Kidney (tissue), 13 donors: ENCODE measurements at regions not wholly inside any gene's neighbourhood (a gene's known extent, or its start where the extent isn't known, plus 50 kb on each side); places are given as distances from the start of the nearest gene placed in this dataset.

ENCODE experiments used
- DNase-seq, 5 donors: peaks; one replicate each; pipeline ENCODE4 v3.0.0-alpha.2; 2013 to 2020
- FAIRE-seq: peaks from 2 replicates; lab custom pipeline; 2012; peaks lifted over from hg19 to GRCh38; lab: Jason Lieb, UNC
- H3K27ac ChIP-seq, 2 donors: one replicate each; pipeline ENCODE4 v1.7.0; 2013; ENCODE audit warnings: low read depth in 2 of 2, low read length in 2 of 2, inconsistent platforms in 1 of 2
- H3K27me3 ChIP-seq: one replicate; pipeline ENCODE4 v1.7.1; 2013; ENCODE audit warnings: low read length, inconsistent platforms; ENCODE audit not compliant: control insufficient read depth, insufficient read depth
- H3K36me3 ChIP-seq, 3 donors: one replicate each; pipeline versions ENCODE4 v1.7.0 to v1.7.1; 2013; ENCODE audit warnings: low read length in 3 of 3, control low read depth in 1 of 3, inconsistent platforms in 1 of 3; ENCODE audit not compliant: insufficient read depth in 3 of 3, control insufficient read depth in 2 of 3
- H3K4me1 ChIP-seq, 3 donors: one replicate each; pipeline versions ENCODE4 v1.7.0 to v1.7.1; 2013; ENCODE audit warnings: low read length in 3 of 3, inconsistent platforms in 1 of 3, low read depth in 1 of 3; ENCODE audit not compliant: control insufficient read depth in 2 of 3, insufficient read depth in 2 of 3
- H3K4me3 ChIP-seq, 3 donors: one replicate each; pipeline versions ENCODE4 v1.7.0 to v1.8.1; 2013; ENCODE audit warnings: low read length in 3 of 3, control low read depth in 1 of 3, inconsistent platforms in 1 of 3
- H3K9ac ChIP-seq, 3 donors: one replicate each; pipeline versions ENCODE4 v1.7.0 to v1.7.1; 2013; ENCODE audit warnings: low read length in 3 of 3, control low read depth in 1 of 3, inconsistent platforms in 1 of 3
- H3K9me3 ChIP-seq, 3 donors: one replicate each; pipeline versions ENCODE4 v1.7.0 to v1.7.1; 2013; ENCODE audit warnings: low read length in 3 of 3, control low read depth in 1 of 3, inconsistent platforms in 1 of 3; ENCODE audit not compliant: control insufficient read depth in 2 of 3, insufficient read depth in 1 of 3
- intact Hi-C: fragments of 100-400 bp; cut with DNase I; formaldehyde crosslinking; loops from one replicate; pipeline ENCODE4 v1.11.1; 2022
- TF ChIP-seq, protein P1 (sequence below): IDR thresholded peaks from 3 replicates; pipeline ENCODE4 v1.5.1; 2012; ENCODE audit warnings: mild to moderate bottlenecking, moderate library complexity, borderline replicate concordance; ENCODE audit not compliant: insufficient read depth; ENCODE audit errors: extremely low read depth
- donor health status: control.
- donor health status: control.
- donor health status: control.
- donor health status: control.
- donor health status: control.
- donor health status: DM: yes; HTN: yes; CAD: no.
- donor health status: Normal renal cell carcinoma (clear cell type).

DNA sequence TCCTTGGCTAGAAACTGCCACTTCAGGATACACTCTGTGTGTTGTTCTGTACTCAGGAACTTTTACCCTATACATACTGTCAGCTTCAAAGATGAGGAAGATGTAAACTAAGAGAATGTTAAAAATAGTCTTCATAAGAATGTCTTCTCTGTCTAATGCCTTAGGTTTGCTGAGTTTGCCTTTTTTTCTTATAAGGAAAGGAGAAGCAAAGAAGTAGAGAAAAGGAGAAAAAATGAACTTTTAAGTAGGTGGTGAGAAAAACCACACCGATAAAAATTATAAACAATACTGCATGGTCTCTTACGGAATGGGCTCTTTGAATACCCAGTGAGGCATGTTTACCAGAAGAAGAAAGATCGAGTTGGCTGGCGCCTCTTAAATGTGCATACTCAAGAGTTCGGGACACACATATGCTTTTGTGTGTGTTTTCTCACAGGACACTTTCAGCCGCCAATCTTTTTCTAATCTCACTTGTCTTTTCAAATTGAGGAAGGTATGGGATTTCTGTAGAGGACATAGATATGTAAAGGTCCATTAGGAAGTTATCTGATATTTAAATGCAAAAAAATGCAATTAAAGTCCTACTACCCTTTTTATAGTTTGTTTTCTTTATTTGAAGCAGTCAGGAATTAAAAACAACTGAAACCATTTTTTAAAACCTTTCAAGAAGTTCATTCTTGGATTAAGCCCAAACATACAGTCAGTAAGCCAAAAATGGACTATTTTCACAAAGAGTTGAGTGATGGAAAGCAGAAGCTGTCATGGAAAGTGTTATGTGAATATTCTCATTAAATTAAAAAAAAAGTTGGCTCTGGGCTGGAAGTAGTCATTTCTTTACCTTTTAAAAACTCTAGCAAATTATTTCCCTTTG, 100.6 kb upstream of the MDFIC start:
- Histone ChIP-seq H3K9ac (no peak overlapping the region), H3K36me3 (no peaks in the 10 kb centered on the region), H3K9me3 (no peaks in the 10 kb centered on the region), H3K27ac (no peak overlapping the region), H3K4me1 (no peaks in the 10 kb centered on the region), H3K4me3 (no peak overlapping the region), H3K27me3 (no peaks in the 10 kb centered on the region)
- DNase-seq (no peak), FAIRE-seq (no peak)
- TF ChIP-seq, protein P1, sequence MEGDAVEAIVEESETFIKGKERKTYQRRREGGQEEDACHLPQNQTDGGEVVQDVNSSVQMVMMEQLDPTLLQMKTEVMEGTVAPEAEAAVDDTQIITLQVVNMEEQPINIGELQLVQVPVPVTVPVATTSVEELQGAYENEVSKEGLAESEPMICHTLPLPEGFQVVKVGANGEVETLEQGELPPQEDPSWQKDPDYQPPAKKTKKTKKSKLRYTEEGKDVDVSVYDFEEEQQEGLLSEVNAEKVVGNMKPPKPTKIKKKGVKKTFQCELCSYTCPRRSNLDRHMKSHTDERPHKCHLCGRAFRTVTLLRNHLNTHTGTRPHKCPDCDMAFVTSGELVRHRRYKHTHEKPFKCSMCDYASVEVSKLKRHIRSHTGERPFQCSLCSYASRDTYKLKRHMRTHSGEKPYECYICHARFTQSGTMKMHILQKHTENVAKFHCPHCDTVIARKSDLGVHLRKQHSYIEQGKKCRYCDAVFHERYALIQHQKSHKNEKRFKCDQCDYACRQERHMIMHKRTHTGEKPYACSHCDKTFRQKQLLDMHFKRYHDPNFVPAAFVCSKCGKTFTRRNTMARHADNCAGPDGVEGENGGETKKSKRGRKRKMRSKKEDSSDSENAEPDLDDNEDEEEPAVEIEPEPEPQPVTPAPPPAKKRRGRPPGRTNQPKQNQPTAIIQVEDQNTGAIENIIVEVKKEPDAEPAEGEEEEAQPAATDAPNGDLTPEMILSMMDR, result no peak
- intact Hi-C loops, result no loop called here

DNA sequence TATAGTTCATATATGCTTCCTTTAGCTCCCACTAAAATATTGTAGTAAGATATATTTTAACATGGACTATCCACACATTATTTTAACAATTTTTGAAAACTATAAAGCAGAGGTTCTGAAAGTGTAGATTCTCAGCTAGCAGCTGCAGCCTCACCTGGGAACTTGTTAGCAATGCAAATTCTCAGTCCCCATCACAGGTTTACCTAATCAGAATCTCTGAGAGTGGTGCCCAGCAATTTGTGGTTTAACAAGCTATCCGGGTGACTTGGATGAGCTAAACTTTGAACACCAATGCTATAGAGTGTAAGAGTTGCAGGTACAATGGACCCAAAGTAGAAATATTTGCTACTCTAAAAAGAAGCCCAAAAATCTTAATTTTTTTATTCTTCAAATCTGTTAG, 99.8 kb upstream of the MDFIC start:
- Histone ChIP-seq H3K4me3 (no peak overlapping the region), H3K9ac (no peak overlapping the region), H3K36me3 (no peaks in the 10 kb centered on the region), H3K27ac (no peak overlapping the region), H3K9me3 (no peaks in the 10 kb centered on the region), H3K27me3 (no peaks in the 10 kb centered on the region), H3K4me1 (no peaks in the 10 kb centered on the region)
- TF ChIP-seq, protein P1, result no peak
- FAIRE-seq, result no peak
- intact Hi-C loops, result no loop called here
- no peak for DNase-seq

DNA sequence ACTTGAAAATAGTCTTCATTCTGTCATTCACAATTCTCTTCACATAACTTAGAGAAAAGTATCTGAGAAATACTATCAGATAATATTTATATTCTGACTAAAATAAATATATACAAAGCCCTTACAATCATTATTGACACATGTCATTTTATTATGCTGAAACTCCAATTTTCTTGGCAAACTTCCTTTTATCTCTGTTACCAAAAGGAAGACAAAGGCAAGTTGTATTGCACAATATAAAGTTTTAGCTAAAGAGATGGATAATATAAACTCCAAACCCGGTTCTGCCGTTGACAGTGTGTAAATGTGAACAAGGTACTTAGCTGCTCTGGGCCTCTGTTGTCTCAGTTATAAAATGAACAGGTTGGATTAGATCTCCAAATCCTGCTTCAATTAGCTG, 99.0 kb upstream of the MDFIC start:
- Histone ChIP-seq H3K27ac (no peak overlapping the region), H3K27me3 (no peaks in the 10 kb centered on the region), H3K9me3 (no peaks in the 10 kb centered on the region), H3K9ac (no peak overlapping the region), H3K36me3 (no peaks in the 10 kb centered on the region), H3K4me1 (no peaks in the 10 kb centered on the region), H3K4me3 (no peak overlapping the region)
- FAIRE-seq, result no peak
- TF ChIP-seq, protein P1, result no peak
- DNase-seq, result no peak
- intact Hi-C loops, result no loop called here
